Prostate gland (tissue), 2 donors: ENCODE measurements at regions not wholly inside any gene's neighbourhood (a gene's known extent, or its start where the extent isn't known, plus 50 kb on each side); places are given as distances from the start of the nearest gene placed in this dataset.

Experiments
- DNase-seq: peaks from one replicate; pipeline ENCODE4 v3.0.0-alpha.2; 2019; ENCODE audit warnings: low spot score
- H3K27ac ChIP-seq, 2 donors: fragments of 200-600 bp; sonication (generic); 2 replicates each; pipeline ENCODE4 v1.5.1; 2017 to 2019
- H3K27me3 ChIP-seq: fragments of 200-600 bp; sonication (generic); replicated peaks from 2 replicates; pipeline ENCODE4 v1.5.1; 2019; ENCODE audit not compliant: insufficient read depth
- H3K36me3 ChIP-seq, 2 donors: fragments of 200-600 bp; sonication (generic); 1 replicate in 1 of 2; 2 replicates in 1 of 2; pipeline versions ENCODE4 v1.5.1 to v1.8.1; 2017 to 2019
- H3K4me1 ChIP-seq: fragments of 200-600 bp; sonication (generic); replicated peaks from 2 replicates; pipeline ENCODE4 v1.5.1; 2019
- H3K4me3 ChIP-seq, 2 donors: fragments of 200-600 bp; sonication (generic); 2 replicates each; pipeline ENCODE4 v1.5.1; 2017 to 2019
- H3K9me3 ChIP-seq: fragments of 200-600 bp; sonication (generic); 2 replicates; pipeline ENCODE4 v1.5.1; 2017
- CTCF ChIP-seq, 4 experiments: fragments of 200-600 bp in 2 of 4; fragments of 450-650 bp in 2 of 4; sonication (generic) in 2 of 4; IDR thresholded peaks; 1 replicate in 3 of 4; 2 replicates in 1 of 4; pipeline ENCODE4 v1.5.1; 2016 to 2019; ENCODE audit warnings: antibody characterized with exemption in 4 of 4, mild to moderate bottlenecking in 2 of 4, moderate library complexity in 2 of 4
- POLR2A ChIP-seq: fragments of 450-650 bp; IDR thresholded peaks from one replicate; pipeline ENCODE4 v1.6.1; 2016; ENCODE audit warnings: antibody characterized with exemption, mild to moderate bottlenecking
- POLR2AphosphoS5 ChIP-seq: sonication (generic); formaldehyde crosslinking; IDR thresholded peaks from one replicate; pipeline ENCODE4 v1.6.1; 2017; ENCODE audit warnings: antibody characterized with exemption
- WGBS: methylation state at CpG from one replicate; pipeline ENCODE4 v1.1.5; 2018; 5-methylcytosine and 5-hydroxymethylcytosine counted together
- intact Hi-C: fragments of 100-400 bp; cut with DNase I; formaldehyde crosslinking; loops from one replicate; pipeline ENCODE4 v1.14.2; 2022

GRCh38 chr18:6629635-6630140 lies 99.8 kb upstream of the ARHGAP28 start:
- Histone ChIP-seq H3K27ac (no peak overlapping the region), H3K27me3 (no peaks in the 10 kb centered on the region), H3K4me1 (no peaks in the 10 kb centered on the region), H3K36me3 (no peaks in the 10 kb centered on the region), H3K9me3 (no peaks in the 10 kb centered on the region), H3K4me3 (no peak overlapping the region)
- DNase-seq, result no peak
- intact Hi-C loops, result no loop called here
- 90% methylated on average over 5 of the region's 5 CpGs for WGBS
- no peak for TF ChIP-seq CTCF (IDR thresholded peaks at IDR 0.05)
- TF ChIP-seq POLR2A, result no peak
- TF ChIP-seq POLR2AphosphoS5, result no peak

- Histone ChIP-seq H3K27ac (no peak overlapping the region), H3K9me3 (no peaks in the 10 kb centered on the region), H3K27me3 (no peaks in the 10 kb centered on the region), H3K4me1 (no peaks in the 10 kb centered on the region), H3K4me3 (no peak overlapping the region), H3K36me3 (no peaks in the 10 kb centered on the region)
- 48% methylated on average over 3 of the region's 3 CpGs for whole genome bisulfite sequencing
- no peak for DNase-seq
- TF ChIP-seq CTCF (IDR thresholded peaks at IDR 0.05) (no peak), POLR2AphosphoS5 (no peak), POLR2A (no peak)
- intact Hi-C loops, result no loop called here
Measured at GRCh38 chr18:6633310-6633709, 96.2 kb upstream of the ARHGAP28 start.

GRCh38 chr18:6636091-6636490 lies 93.4 kb upstream of the ARHGAP28 start:
- no peaks in the 10 kb centered on the region for H3K36me3 ChIP-seq
- H3K27me3 ChIP-seq, result no peaks in the 10 kb centered on the region
- H3K27ac ChIP-seq, result no peak overlapping the region
- WGBS, result 79% methylated on average over 1 of the region's 1 CpG
- intact Hi-C loops, result no loop called here
- TF ChIP-seq POLR2AphosphoS5, result no peak
- TF ChIP-seq POLR2A, result no peak
- TF ChIP-seq CTCF (IDR thresholded peaks at IDR 0.05), result no peak
- H3K4me1 ChIP-seq, result no peaks in the 10 kb centered on the region
- H3K9me3 ChIP-seq, result no peaks in the 10 kb centered on the region
- no peak overlapping the region for H3K4me3 ChIP-seq
- no peak for DNase-seq

GRCh38 chr18:6638447-6638846 lies 91.1 kb upstream of the ARHGAP28 start:
- no peak for DNase-seq
- Histone ChIP-seq H3K27ac (no peak overlapping the region), H3K27me3 (no peaks in the 10 kb centered on the region), H3K36me3 (no peaks in the 10 kb centered on the region), H3K4me3 (no peak overlapping the region), H3K9me3 (no peaks in the 10 kb centered on the region), H3K4me1 (no peaks in the 10 kb centered on the region)
- 53% methylated on average over 5 of the region's 5 CpGs for WGBS
- intact Hi-C loops, result no loop called here
- no peak for TF ChIP-seq POLR2A
- no peak for TF ChIP-seq POLR2AphosphoS5
- TF ChIP-seq CTCF (IDR thresholded peaks at IDR 0.05), result no peak

- WGBS, result 91% methylated on average over 4 of the region's 4 CpGs
- no peak for TF ChIP-seq POLR2A
- no peak for TF ChIP-seq CTCF (IDR thresholded peaks at IDR 0.05)
- TF ChIP-seq POLR2AphosphoS5, result no peak
Measured at GRCh38 chr18:6639305-6639704, 90.2 kb upstream of the ARHGAP28 start.

More at GRCh38 chr18:6639305-6639704, 90.2 kb upstream of the ARHGAP28 start:
- intact Hi-C loops, result no loop called here
- Histone ChIP-seq H3K4me3 (no peak overlapping the region), H3K27ac (no peak overlapping the region), H3K9me3 (no peaks in the 10 kb centered on the region), H3K36me3 (no peaks in the 10 kb centered on the region), H3K4me1 (no peaks in the 10 kb centered on the region), H3K27me3 (no peaks in the 10 kb centered on the region)
- DNase-seq, result no peak
